ENCODE measurements at regions not wholly inside any gene's neighbourhood (a gene's known extent, or its start where the extent isn't known, plus 50 kb on each side); places are given as distances from the start of the nearest gene placed in this dataset.

- TF ChIP-seq ELK1 (IDR thresholded peaks at IDR 0.05; ENCODE audit: low read depth, low read length) (no peak), ETV6 (conservative IDR thresholded peaks at IDR 0.05 in 1 of 2, IDR thresholded peaks at IDR 0.05 in 1 of 2; ENCODE audit: borderline replicate concordance in 1 of 2, low read depth in 1 of 2) (no peak), CBFB (IDR thresholded peaks at IDR 0.05; ENCODE audit: low read depth) (no peak), MTA3 (IDR thresholded peaks at IDR 0.05; ENCODE audit: borderline replicate concordance, low read length) (no peak), EZH2 (IDR thresholded peaks at IDR 0.05; ENCODE audit: borderline replicate concordance, control insufficient read depth, low read depth, low read length) (no peak), MXI1 (IDR thresholded peaks at IDR 0.05; ENCODE audit: low read depth, low read length) (no peak)
- TF ChIP-seq, protein P1, sequence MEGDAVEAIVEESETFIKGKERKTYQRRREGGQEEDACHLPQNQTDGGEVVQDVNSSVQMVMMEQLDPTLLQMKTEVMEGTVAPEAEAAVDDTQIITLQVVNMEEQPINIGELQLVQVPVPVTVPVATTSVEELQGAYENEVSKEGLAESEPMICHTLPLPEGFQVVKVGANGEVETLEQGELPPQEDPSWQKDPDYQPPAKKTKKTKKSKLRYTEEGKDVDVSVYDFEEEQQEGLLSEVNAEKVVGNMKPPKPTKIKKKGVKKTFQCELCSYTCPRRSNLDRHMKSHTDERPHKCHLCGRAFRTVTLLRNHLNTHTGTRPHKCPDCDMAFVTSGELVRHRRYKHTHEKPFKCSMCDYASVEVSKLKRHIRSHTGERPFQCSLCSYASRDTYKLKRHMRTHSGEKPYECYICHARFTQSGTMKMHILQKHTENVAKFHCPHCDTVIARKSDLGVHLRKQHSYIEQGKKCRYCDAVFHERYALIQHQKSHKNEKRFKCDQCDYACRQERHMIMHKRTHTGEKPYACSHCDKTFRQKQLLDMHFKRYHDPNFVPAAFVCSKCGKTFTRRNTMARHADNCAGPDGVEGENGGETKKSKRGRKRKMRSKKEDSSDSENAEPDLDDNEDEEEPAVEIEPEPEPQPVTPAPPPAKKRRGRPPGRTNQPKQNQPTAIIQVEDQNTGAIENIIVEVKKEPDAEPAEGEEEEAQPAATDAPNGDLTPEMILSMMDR (IDR thresholded peaks at IDR 0.05 in 2 of 3, conservative IDR thresholded peaks at IDR 0.05 in 1 of 3; ENCODE audit: control insufficient read depth in 2 of 3, extremely low read depth in 1 of 3, insufficient read depth in 1 of 3, low read depth in 3 of 3, low read length in 3 of 3), result no peak
Observed at GRCh38 chr4:79676705-79677104, 268.7 kb upstream of the GK2 start.
